ENCODE measurements at regions not wholly inside any gene's neighbourhood (a gene's known extent, or its start where the extent isn't known, plus 50 kb on each side); places are given as distances from the start of the nearest gene placed in this dataset.

- Histone ChIP-seq H3K36me3 (ENCODE audit: control insufficient read depth, insufficient read depth, low read length) (no peaks in the 10 kb centered on the region), H3K4me3 (ENCODE audit: low read depth, low read length) (no peak overlapping the region), H3K79me2 (no peaks in the 10 kb centered on the region), H3K4me2 (ENCODE audit: low read length) (no peak overlapping the region), H3K4me1 (no peaks in the 10 kb centered on the region), H3K9me3 (ENCODE audit: control insufficient read depth, low read length) (no peaks in the 10 kb centered on the region), H3K27me3 (ENCODE audit: control insufficient read depth, insufficient read depth, low read length) (no peaks in the 10 kb centered on the region), H2AFZ (no peak overlapping the region), H3K9ac (no peak overlapping the region), H3K27ac (no peak overlapping the region)
- no peak for TF ChIP-seq CTCF (IDR thresholded peaks at IDR 0.05)
These were observed 53.2 kb downstream of the DNAAF9 start for GRCh38 chr20:3354247-3354646.

GRCh38 chr20:3353646-3354045, 53.8 kb downstream of the DNAAF9 start:
- Histone ChIP-seq H3K27ac (no peak overlapping the region), H3K4me3 (ENCODE audit: low read depth, low read length) (no peak overlapping the region), H2AFZ (no peak overlapping the region), H3K4me1 (no peaks in the 10 kb centered on the region), H3K36me3 (ENCODE audit: control insufficient read depth, insufficient read depth, low read length) (no peaks in the 10 kb centered on the region), H3K9me3 (ENCODE audit: control insufficient read depth, low read length) (no peaks in the 10 kb centered on the region), H3K4me2 (ENCODE audit: low read length) (no peak overlapping the region), H3K27me3 (ENCODE audit: control insufficient read depth, insufficient read depth, low read length) (no peaks in the 10 kb centered on the region), H3K79me2 (no peaks in the 10 kb centered on the region), H3K9ac (no peak overlapping the region)
- no peak for TF ChIP-seq CTCF (IDR thresholded peaks at IDR 0.05)

- Histone ChIP-seq H3K27me3 (ENCODE audit: control insufficient read depth, insufficient read depth, low read length) (no peaks in the 10 kb centered on the region), H3K79me2 (no peaks in the 10 kb centered on the region), H3K4me1 (no peaks in the 10 kb centered on the region), H2AFZ (no peak overlapping the region), H3K4me2 (ENCODE audit: low read length) (no peak overlapping the region), H3K4me3 (ENCODE audit: low read depth, low read length) (no peak overlapping the region), H3K36me3 (ENCODE audit: control insufficient read depth, insufficient read depth, low read length) (no peaks in the 10 kb centered on the region), H3K27ac (no peak overlapping the region), H3K9ac (no peak overlapping the region), H3K9me3 (ENCODE audit: control insufficient read depth, low read length) (no peaks in the 10 kb centered on the region)
- TF ChIP-seq CTCF (IDR thresholded peaks at IDR 0.05): no peak
These were observed 55.3 kb downstream of the DNAAF9 start for GRCh38 chr20:3352202-3352601.

- H2AFZ ChIP-seq: no peak overlapping the region
- no peaks in the 10 kb centered on the region for H3K4me1 ChIP-seq
- no peaks in the 10 kb centered on the region for H3K9me3 ChIP-seq (ENCODE audit: control insufficient read depth, low read length)
- H3K36me3 ChIP-seq (ENCODE audit: control insufficient read depth, insufficient read depth, low read length): no peaks in the 10 kb centered on the region
- no peak overlapping the region for H3K9ac ChIP-seq
- no peaks in the 10 kb centered on the region for H3K27me3 ChIP-seq (ENCODE audit: control insufficient read depth, insufficient read depth, low read length)
- H3K79me2 ChIP-seq: no peaks in the 10 kb centered on the region
- H3K27ac ChIP-seq: no peak overlapping the region
- no peak overlapping the region for H3K4me2 ChIP-seq (ENCODE audit: low read length)
- no peak overlapping the region for H3K4me3 ChIP-seq (ENCODE audit: low read depth, low read length)
- no peak for TF ChIP-seq CTCF (IDR thresholded peaks at IDR 0.05)
These were observed 57.0 kb downstream of the DNAAF9 start for GRCh38 chr20:3350422-3350821.

- H3K4me3 ChIP-seq (ENCODE audit: low read depth, low read length): no peak overlapping the region
- H2AFZ ChIP-seq: no peak overlapping the region
- H3K27me3 ChIP-seq (ENCODE audit: control insufficient read depth, insufficient read depth, low read length): no peaks in the 10 kb centered on the region
- no peak overlapping the region for H3K4me2 ChIP-seq (ENCODE audit: low read length)
- H3K9me3 ChIP-seq (ENCODE audit: control insufficient read depth, low read length): no peaks in the 10 kb centered on the region
- H3K4me1 ChIP-seq: no peaks in the 10 kb centered on the region
- H3K36me3 ChIP-seq (ENCODE audit: control insufficient read depth, insufficient read depth, low read length): no peaks in the 10 kb centered on the region
- TF ChIP-seq CTCF (IDR thresholded peaks at IDR 0.05): no peak
- H3K27ac ChIP-seq: no peak overlapping the region
- no peaks in the 10 kb centered on the region for H3K79me2 ChIP-seq
- no peak overlapping the region for H3K9ac ChIP-seq
These were observed 57.7 kb downstream of the DNAAF9 start for GRCh38 chr20:3349786-3350185.
